Suprapubic skin (tissue), 3 donors: ENCODE measurements at regions not wholly inside any gene's neighbourhood (a gene's known extent, or its start where the extent isn't known, plus 50 kb on each side); places are given as distances from the start of the nearest gene placed in this dataset.

Experiments
- EP300 ChIP-seq: sonication (generic); formaldehyde crosslinking; IDR thresholded peaks from one replicate; pipeline ENCODE4 v1.6.1; 2017; ENCODE audit warnings: antibody characterized with exemption
- TF ChIP-seq, protein P1 (sequence below), 2 donors: fragments of 200-600 bp in 1 of 2; fragments of 450-650 bp in 1 of 2; sonication (generic) in 1 of 2; IDR thresholded peaks; one replicate each; pipeline ENCODE4 v1.5.1; 2016 to 2019; ENCODE audit warnings: antibody characterized with exemption in 2 of 2, mild to moderate bottlenecking in 1 of 2, moderate library complexity in 1 of 2

DNA sequence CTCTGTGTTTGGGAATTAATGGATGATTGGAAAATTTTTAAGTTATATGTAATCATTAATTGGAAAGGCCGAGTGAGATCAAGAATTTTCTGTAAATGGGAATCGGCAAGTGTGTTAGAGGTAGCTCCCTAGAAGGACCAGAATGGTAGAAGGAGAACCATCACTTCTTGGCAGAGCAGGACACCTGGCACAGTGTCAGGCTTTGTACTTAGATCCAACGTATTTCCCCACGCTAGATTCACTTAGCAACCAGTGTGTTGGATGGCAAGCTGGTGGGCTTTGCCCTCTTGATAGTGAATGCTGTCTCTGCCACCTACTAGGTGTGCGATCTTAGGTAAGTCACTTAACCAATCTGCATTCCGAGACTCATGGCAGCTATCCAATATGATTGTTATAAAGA lies 107.8 kb upstream of the ZNF438 start:
- TF ChIP-seq, protein P1, sequence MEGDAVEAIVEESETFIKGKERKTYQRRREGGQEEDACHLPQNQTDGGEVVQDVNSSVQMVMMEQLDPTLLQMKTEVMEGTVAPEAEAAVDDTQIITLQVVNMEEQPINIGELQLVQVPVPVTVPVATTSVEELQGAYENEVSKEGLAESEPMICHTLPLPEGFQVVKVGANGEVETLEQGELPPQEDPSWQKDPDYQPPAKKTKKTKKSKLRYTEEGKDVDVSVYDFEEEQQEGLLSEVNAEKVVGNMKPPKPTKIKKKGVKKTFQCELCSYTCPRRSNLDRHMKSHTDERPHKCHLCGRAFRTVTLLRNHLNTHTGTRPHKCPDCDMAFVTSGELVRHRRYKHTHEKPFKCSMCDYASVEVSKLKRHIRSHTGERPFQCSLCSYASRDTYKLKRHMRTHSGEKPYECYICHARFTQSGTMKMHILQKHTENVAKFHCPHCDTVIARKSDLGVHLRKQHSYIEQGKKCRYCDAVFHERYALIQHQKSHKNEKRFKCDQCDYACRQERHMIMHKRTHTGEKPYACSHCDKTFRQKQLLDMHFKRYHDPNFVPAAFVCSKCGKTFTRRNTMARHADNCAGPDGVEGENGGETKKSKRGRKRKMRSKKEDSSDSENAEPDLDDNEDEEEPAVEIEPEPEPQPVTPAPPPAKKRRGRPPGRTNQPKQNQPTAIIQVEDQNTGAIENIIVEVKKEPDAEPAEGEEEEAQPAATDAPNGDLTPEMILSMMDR (IDR thresholded peaks at IDR 0.05), result no peak
- no peak for TF ChIP-seq EP300
